Esophagus squamous epithelium (tissue), 4 donors: ENCODE measurements at regions not wholly inside any gene's neighbourhood (a gene's known extent, or its start where the extent isn't known, plus 50 kb on each side); places are given as distances from the start of the nearest gene placed in this dataset.

ENCODE experiments used
- POLR2A ChIP-seq, 4 donors: fragments of 450-650 bp; IDR thresholded peaks; one replicate each; pipeline ENCODE4 v1.6.1; 2017; ENCODE audit warnings: antibody characterized with exemption in 4 of 4, mild to moderate bottlenecking in 4 of 4, moderate library complexity in 3 of 4
- TF ChIP-seq, protein P1 (sequence below), 6 experiments: fragments of 450-650 bp in 4 of 6; fragments of 200-600 bp in 2 of 6; sonication (generic) in 2 of 6; IDR thresholded peaks; one replicate each; pipeline ENCODE4 v1.5.1; 2016 to 2019; ENCODE audit warnings: antibody characterized with exemption in 6 of 6, mild to moderate bottlenecking in 4 of 6, moderate library complexity in 4 of 6

GRCh38 chr13:54787754-54788153 lies 1759.1 kb downstream of the OLFM4 start:
- TF ChIP-seq, protein P1, sequence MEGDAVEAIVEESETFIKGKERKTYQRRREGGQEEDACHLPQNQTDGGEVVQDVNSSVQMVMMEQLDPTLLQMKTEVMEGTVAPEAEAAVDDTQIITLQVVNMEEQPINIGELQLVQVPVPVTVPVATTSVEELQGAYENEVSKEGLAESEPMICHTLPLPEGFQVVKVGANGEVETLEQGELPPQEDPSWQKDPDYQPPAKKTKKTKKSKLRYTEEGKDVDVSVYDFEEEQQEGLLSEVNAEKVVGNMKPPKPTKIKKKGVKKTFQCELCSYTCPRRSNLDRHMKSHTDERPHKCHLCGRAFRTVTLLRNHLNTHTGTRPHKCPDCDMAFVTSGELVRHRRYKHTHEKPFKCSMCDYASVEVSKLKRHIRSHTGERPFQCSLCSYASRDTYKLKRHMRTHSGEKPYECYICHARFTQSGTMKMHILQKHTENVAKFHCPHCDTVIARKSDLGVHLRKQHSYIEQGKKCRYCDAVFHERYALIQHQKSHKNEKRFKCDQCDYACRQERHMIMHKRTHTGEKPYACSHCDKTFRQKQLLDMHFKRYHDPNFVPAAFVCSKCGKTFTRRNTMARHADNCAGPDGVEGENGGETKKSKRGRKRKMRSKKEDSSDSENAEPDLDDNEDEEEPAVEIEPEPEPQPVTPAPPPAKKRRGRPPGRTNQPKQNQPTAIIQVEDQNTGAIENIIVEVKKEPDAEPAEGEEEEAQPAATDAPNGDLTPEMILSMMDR (IDR thresholded peaks at IDR 0.05) = no peak
- TF ChIP-seq POLR2A (IDR thresholded peaks at IDR 0.05) = no peak
